Loucy (cell line): ENCODE measurements at regions not wholly inside any gene's neighbourhood (a gene's known extent, or its start where the extent isn't known, plus 50 kb on each side); places are given as distances from the start of the nearest gene placed in this dataset.

Source experiments
- EZH2phosphoT487 ChIP-seq: fragments of 200-600 bp; IDR thresholded peaks from 2 replicates; pipeline ENCODE4 v1.6.1; 2018; ENCODE audit warnings: antibody characterized with exemption, mild to moderate bottlenecking, moderate library complexity, borderline replicate concordance
- TF ChIP-seq, protein P1 (sequence below): fragments of 200-600 bp; sonication (generic); conservative IDR thresholded peaks from 2 replicates; pipeline ENCODE4 v1.5.1; 2014; ENCODE audit warnings: mild to moderate bottlenecking, antibody characterized with exemption, low read length

DNA sequence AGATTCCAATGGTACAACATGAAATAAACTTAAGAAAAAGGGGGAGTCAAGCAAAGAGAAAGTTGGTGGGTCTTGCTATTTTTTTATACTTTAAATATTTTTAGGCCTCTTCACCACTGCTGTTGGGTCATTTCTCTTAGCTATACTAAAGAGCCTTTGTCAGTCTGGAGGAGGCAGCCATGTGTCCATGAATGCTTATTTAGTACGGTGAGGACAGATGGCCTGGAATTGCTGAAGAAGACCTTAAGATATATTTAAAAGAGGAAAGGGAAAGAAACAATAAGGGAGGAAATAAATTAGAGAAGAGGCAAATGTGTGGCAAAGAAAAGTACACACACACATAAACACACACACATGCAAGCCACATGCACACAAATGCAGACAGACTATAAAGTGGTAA lies 560.5 kb upstream of the MEF2C start:
- TF ChIP-seq, protein P1, sequence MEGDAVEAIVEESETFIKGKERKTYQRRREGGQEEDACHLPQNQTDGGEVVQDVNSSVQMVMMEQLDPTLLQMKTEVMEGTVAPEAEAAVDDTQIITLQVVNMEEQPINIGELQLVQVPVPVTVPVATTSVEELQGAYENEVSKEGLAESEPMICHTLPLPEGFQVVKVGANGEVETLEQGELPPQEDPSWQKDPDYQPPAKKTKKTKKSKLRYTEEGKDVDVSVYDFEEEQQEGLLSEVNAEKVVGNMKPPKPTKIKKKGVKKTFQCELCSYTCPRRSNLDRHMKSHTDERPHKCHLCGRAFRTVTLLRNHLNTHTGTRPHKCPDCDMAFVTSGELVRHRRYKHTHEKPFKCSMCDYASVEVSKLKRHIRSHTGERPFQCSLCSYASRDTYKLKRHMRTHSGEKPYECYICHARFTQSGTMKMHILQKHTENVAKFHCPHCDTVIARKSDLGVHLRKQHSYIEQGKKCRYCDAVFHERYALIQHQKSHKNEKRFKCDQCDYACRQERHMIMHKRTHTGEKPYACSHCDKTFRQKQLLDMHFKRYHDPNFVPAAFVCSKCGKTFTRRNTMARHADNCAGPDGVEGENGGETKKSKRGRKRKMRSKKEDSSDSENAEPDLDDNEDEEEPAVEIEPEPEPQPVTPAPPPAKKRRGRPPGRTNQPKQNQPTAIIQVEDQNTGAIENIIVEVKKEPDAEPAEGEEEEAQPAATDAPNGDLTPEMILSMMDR: no peak
- TF ChIP-seq EZH2phosphoT487: no peak
